ENCODE measurements at regions not wholly inside any gene's neighbourhood (a gene's known extent, or its start where the extent isn't known, plus 50 kb on each side); places are given as distances from the start of the nearest gene placed in this dataset.
"Not testable (repeated sequence)": the region's sequence is repeated elsewhere in the genome, so short reads cannot be mapped to it uniquely, and the experiment has no call there.

GRCh38 chr17:33959098-33959497 is 296.0 kb upstream of the CCL2 start:
- not testable (repeated sequence) for DNase-seq (ENCODE audit: low read depth in 2 of 3, low spot score in 1 of 3)

GRCh38 chr17:33962857-33963655 is 292.0 kb upstream of the CCL2 start:
- DNase-seq (ENCODE audit: low read depth in 2 of 3, low spot score in 1 of 3): no peak

- DNase-seq (ENCODE audit: low read depth in 2 of 3, low spot score in 1 of 3): no peak
Observed at GRCh38 chr17:33964344-33964979, 290.6 kb upstream of the CCL2 start.

- DNase-seq (ENCODE audit: low read depth in 2 of 3, low spot score in 1 of 3): no peak
Observed at GRCh38 chr17:33966410-33967059, 288.6 kb upstream of the CCL2 start.

GRCh38 chr17:33967608-33968349 is 287.3 kb upstream of the CCL2 start:
- DNase-seq (ENCODE audit: low read depth in 2 of 3, low spot score in 1 of 3): no peak

GRCh38 chr17:33968350-33969044 is 286.6 kb upstream of the CCL2 start:
- DNase-seq (ENCODE audit: low read depth in 2 of 3, low spot score in 1 of 3): peak in 2 of 3 donors; percentile 5 to 9

- DNase-seq (ENCODE audit: low read depth in 2 of 3, low spot score in 1 of 3): no peak
Observed at GRCh38 chr17:33970279-33970678, 284.8 kb upstream of the CCL2 start.

GRCh38 chr17:33972763-33973162 is 282.3 kb upstream of the CCL2 start:
- DNase-seq (ENCODE audit: low read depth in 2 of 3, low spot score in 1 of 3): no peak

- DNase-seq (ENCODE audit: low read depth in 2 of 3, low spot score in 1 of 3): no peak
Observed at GRCh38 chr17:33973491-33973890, 281.6 kb upstream of the CCL2 start.

- DNase-seq (ENCODE audit: low read depth in 2 of 3, low spot score in 1 of 3): no peak
Observed at GRCh38 chr17:33974276-33974675, 280.8 kb upstream of the CCL2 start.

GRCh38 chr17:33976831-33977230 is 278.3 kb upstream of the CCL2 start:
- no peak for DNase-seq (ENCODE audit: low read depth in 2 of 3, low spot score in 1 of 3)

- no peak for DNase-seq (ENCODE audit: low read depth in 2 of 3, low spot score in 1 of 3)
Observed at GRCh38 chr17:33977729-33978514, 277.2 kb upstream of the CCL2 start.

- DNase-seq (ENCODE audit: low read depth in 2 of 3, low spot score in 1 of 3): no peak
Observed at GRCh38 chr17:33978889-33979288, 276.2 kb upstream of the CCL2 start.

GRCh38 chr17:33980193-33980592 is 274.9 kb upstream of the CCL2 start:
- DNase-seq (ENCODE audit: low read depth in 2 of 3, low spot score in 1 of 3): no peak

GRCh38 chr17:33981711-33982601 is 273.1 kb upstream of the CCL2 start:
- no peak for DNase-seq (ENCODE audit: low read depth in 2 of 3, low spot score in 1 of 3)

- DNase-seq (ENCODE audit: low read depth in 2 of 3, low spot score in 1 of 3): no peak
Observed at GRCh38 chr17:33982909-33983308, 272.2 kb upstream of the CCL2 start.

- no peak for DNase-seq (ENCODE audit: low read depth in 2 of 3, low spot score in 1 of 3)
Observed at GRCh38 chr17:33983824-33984574, 271.1 kb upstream of the CCL2 start.

GRCh38 chr17:33986088-33986487 is 269.0 kb upstream of the CCL2 start:
- DNase-seq (ENCODE audit: low read depth in 2 of 3, low spot score in 1 of 3): no peak
